ENCODE measurements at regions not wholly inside any gene's neighbourhood (a gene's known extent, or its start where the extent isn't known, plus 50 kb on each side); places are given as distances from the start of the nearest gene placed in this dataset.
"Not testable (repeated sequence)": the region's sequence is repeated elsewhere in the genome, so short reads cannot be mapped to it uniquely, and the experiment has no call there.

DNA sequence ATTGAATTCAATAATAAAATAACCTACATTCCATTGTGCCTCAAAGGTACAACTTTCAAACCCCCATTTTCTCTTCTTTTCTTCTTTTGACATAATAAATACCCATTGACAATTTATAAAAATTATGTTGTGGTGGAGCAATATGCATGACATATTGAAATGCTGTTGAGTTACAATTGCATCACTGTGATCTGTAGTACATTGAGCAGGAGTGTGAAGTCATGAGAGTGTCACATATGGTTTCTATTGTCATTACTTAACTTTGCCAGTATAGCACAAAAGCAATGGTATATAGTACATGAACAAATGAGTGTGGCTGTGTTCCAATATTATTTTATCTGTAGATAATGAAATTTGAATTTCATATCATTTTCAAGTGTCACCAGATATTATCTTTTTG is 441.3 kb downstream of the GJA1 start:
- DNase-seq (ENCODE audit: low spot score): no peak

- DNase-seq (ENCODE audit: low spot score): no peak
These were observed 443.7 kb downstream of the GJA1 start for GRCh38 chr6:121879149-121879548.

DNA sequence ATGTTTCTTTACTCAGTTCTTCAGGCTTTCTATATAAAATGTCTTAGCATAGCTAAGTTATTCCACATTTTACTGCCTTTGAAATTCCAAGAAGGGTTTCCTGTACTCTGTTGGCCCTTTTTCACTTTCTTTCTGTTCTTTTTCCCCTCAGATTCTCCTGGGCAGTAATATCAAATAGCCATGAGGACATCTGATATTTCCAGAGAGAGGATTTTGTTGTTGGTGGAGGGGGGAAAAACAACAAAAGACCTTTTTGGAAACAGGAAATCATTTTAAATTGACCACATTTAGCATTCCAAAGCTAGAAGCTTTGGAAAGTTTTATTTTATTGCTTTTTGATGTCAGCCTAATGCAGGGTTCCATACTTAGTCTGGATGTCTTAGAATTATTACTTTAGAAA is 445.4 kb downstream of the GJA1 start:
- no peak for DNase-seq (ENCODE audit: low spot score)

- no peak for DNase-seq (ENCODE audit: low spot score)
These were observed 446.7 kb downstream of the GJA1 start for GRCh38 chr6:121881974-121882667.

DNA sequence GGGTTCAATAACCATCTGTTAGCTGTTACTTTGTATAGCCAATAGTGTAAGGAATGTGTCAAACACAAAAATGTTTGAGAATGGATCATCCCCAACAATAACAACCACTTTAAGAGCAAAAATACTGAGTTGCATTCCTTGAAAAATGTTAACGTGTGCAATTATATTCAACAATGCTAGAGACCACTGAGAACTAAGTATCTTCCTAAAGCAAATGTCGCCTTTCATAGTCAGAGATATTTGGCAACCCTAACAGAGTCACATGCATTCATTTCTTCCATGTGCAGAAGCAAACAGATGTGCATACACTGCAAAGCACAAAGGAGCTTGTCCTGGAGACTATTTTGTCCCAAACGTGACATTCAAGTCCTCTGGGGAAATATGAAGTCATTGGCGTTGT is 448.6 kb downstream of the GJA1 start:
- DNase-seq (ENCODE audit: low spot score): no peak

- no peak for DNase-seq (ENCODE audit: low spot score)
These were observed 449.2 kb downstream of the GJA1 start for GRCh38 chr6:121884620-121885019.

- no peak for DNase-seq (ENCODE audit: low spot score)
These were observed 450.1 kb downstream of the GJA1 start for GRCh38 chr6:121885399-121886152.

GRCh38 chr6:121886223-121886830 is 450.9 kb downstream of the GJA1 start:
- no peak for DNase-seq (ENCODE audit: low spot score)

DNA sequence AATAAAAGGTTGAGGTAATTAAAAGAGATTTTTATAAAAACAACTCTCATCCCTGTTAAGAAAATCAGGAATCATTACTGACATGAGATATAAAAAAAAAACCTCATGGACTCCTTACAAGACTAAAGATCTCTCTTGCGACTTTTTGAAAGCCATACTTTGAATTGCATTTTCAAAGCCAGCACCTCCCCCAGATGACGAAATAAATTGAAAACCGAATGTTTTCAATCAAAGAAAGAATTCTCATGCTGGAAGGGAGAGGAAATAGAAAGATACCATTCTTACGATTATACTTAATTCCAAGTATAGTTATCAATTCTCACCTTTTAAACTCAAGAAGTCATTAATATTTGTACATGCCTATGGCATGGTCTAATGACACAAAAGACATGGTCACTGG is 452.3 kb downstream of the GJA1 start:
- DNase-seq (ENCODE audit: low spot score): no peak

DNA sequence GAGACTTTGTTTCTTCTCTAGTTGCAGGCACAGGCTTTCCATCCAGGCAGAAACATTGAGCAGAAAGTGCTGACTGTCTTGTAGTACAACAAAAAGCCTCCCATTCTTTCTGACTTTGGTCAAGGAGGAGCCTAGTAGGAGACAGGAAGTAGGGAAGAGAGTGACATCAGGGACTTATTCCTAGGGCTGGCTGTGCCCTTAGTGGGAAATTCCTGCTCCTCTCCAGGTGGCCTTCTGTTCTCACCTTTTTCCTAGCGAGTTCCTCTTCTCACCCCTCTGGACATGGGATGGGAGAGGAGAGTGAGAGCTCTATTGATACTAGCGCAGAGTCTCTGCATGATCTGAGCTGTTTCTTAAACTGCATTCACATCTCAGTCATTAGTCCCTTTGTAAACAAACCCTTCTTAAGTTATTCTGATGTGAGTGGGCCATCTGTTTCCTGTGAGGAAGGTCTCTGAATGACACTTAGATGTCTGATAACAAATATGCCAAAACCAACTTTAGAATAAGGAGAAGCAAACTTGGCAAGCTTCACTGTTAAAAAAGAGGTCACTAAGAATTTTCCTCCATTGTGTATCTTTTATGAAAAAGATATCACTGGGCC is 455.0 kb downstream of the GJA1 start:
- DNase-seq (ENCODE audit: low spot score): no peak

DNA sequence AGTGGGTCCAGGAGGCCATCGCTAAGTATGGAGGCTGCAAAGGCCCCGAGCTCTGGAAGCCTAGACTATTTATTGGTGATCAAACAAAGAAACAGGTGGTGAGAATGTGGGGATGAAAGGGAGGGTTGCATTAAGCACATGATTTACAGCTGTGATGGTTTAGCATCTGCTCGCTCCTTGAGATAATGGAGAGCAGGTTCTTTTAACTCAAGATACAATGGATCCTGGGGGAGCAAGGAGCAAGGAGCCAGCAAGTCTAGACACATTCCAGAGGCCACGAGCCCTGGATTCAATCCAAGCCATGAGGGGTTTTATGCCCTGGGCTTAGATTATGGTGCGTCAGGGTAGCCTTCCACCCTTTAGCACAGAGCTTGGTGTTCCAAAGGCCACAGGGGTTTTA is 460.3 kb downstream of the GJA1 start:
- DNase-seq (ENCODE audit: low spot score): not testable (repeated sequence)

DNA sequence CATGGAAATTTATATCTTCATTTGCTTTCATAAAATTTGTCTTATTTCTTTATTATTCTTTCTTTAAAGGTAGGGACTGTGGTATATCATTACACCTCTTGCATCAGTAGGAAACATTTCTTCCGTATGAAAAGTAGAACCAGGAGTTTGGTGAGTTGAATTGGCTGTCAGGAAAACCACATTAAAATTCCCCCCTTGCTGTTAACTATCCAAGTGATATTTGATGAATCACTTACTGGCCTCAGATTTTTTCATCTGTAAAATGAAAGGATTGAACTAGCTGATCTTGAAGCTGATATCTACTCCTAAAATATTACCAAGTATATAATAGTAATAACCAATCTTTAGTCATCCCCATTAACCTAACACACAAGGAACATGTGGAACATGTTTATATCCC is 460.9 kb downstream of the GJA1 start:
- no peak for DNase-seq (ENCODE audit: low spot score)

- DNase-seq (ENCODE audit: low spot score): no peak
These were observed 461.3 kb downstream of the GJA1 start for GRCh38 chr6:121896771-121897170.

- DNase-seq (ENCODE audit: low spot score): no peak
These were observed 461.9 kb downstream of the GJA1 start for GRCh38 chr6:121897337-121897760.

DNA sequence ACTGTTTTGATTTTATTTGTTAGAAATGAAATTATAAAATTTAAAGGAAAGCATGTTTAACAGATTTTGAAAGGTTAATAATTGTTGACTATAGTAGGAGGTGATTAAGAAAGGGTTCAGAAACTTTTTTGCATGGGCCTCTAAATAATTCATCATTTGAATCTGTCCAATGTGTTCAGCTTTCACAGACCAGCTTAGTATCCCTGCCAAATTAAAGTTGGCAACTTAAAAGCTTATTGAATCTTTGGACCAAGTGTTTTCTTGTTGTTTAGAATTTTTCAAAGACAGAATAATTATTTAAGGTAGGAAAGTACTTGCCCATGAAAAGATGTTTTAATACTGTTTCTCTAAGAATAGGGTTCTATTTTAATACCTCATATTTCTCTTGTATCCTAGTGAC is 466.0 kb downstream of the GJA1 start:
- no peak for DNase-seq (ENCODE audit: low spot score)

DNA sequence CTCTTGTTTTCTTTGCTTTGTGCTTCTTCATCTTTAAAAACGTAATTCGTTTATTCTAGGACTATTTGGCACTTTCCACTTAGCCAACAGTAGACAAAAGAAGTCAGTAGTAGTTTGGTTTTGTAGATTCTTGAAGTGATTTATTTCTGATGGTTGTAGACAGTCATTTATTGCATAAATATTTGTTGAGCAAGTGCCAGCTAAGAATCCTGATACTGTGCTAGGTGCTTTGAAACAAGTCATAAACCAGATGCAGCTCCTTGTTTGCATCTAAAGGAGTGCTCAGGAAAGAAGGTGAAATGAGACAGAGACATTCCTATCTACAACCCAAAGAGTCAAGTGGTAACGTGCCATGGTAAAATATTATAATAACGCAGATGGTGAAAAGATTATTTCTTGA is 469.1 kb downstream of the GJA1 start:
- no peak for DNase-seq (ENCODE audit: low spot score)

GRCh38 chr6:121912905-121913304 is 477.5 kb downstream of the GJA1 start:
- no peak for DNase-seq (ENCODE audit: low spot score)

DNA sequence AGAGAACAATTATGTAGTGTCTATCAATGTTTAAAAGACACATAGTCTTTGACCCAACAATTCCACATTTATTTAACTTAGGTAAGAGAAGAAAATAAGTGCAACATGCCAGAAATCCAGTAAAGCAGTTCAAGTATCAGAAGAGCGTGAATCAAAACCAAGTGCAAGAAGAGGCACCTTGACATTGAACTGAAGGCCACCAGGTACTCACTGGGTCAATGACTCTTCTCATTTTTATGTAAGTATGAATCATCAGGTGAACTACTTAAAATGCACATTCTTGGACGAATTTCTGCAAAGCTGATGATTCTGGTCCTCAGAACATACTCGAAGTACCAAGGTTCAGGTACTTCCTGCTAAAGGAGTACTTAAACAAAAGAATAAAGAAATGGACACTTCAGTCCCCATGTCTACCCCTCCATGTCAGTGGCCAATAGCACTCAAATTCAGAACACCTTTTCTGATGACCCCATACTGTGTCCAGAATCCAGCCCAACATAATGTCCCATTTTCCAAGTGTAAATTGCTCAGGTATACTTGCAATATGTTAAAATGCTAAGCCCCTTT is 481.9 kb downstream of the GJA1 start:
- DNase-seq (ENCODE audit: low spot score): no peak

- DNase-seq (ENCODE audit: low spot score): no peak
These were observed 481.5 kb upstream of the HSF2 start for GRCh38 chr6:121917834-121918559.

DNA sequence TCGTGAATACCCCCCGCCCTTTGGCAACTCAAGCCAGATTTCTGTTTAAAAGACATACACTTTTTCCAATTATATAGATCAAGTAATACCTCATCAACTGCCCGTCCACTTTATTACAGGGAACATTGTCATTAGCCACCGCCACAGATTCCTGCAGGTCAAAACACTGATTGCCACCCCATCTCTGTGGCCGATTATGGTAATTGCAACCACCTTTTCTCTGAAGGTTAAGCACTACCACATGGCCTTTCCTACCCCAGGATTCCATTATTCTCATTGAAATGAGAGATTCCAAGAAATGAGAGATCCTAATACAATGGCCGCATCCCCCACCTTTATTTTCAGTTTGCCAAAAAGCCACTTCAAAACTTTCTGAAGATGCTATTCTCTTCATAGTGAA is 478.8 kb upstream of the HSF2 start:
- DNase-seq (ENCODE audit: low spot score): no peak

GRCh38 chr6:121925024-121925423 is 474.4 kb upstream of the HSF2 start:
- DNase-seq (ENCODE audit: low spot score): no peak

All from CD4-positive, alpha-beta T cell treated with Interleukin-6 at 100 ng/mL for 8 hours (primary cell).